Gastroesophageal sphincter (tissue), 3 donors: ENCODE measurements at regions not wholly inside any gene's neighbourhood (a gene's known extent, or its start where the extent isn't known, plus 50 kb on each side); places are given as distances from the start of the nearest gene placed in this dataset.

Experiments used
- CTCF ChIP-seq, 4 experiments: fragments of 200-600 bp in 2 of 4; fragments of 450-650 bp in 2 of 4; sonication (generic) in 1 of 4; IDR thresholded peaks; one replicate each; pipeline ENCODE4 v1.5.1; 2017 to 2019; ENCODE audit warnings: antibody characterized with exemption in 4 of 4, mild to moderate bottlenecking in 2 of 4, moderate library complexity in 2 of 4
- EP300 ChIP-seq: sonication (generic); formaldehyde crosslinking; IDR thresholded peaks from one replicate; pipeline ENCODE4 v1.6.1; 2017; ENCODE audit warnings: antibody characterized with exemption, mild to moderate bottlenecking
- POLR2A ChIP-seq, 2 donors: fragments of 450-650 bp; IDR thresholded peaks; one replicate each; pipeline ENCODE4 v1.6.1; 2017; ENCODE audit warnings: antibody characterized with exemption in 2 of 2, mild to moderate bottlenecking in 2 of 2, moderate library complexity in 1 of 2
- POLR2AphosphoS5 ChIP-seq: sonication (generic); formaldehyde crosslinking; IDR thresholded peaks from one replicate; pipeline ENCODE4 v1.6.1; 2017; ENCODE audit warnings: antibody characterized with exemption

GRCh38 chr17:31654936-31655335 is 204.1 kb downstream of the COPRS start:
- TF ChIP-seq CTCF (IDR thresholded peaks at IDR 0.05) (no peak), POLR2A (IDR thresholded peaks at IDR 0.05) (no peak), POLR2AphosphoS5 (no peak), EP300 (no peak)
